NB4 (cell line): ENCODE measurements at regions not wholly inside any gene's neighbourhood (a gene's known extent, or its start where the extent isn't known, plus 50 kb on each side); places are given as distances from the start of the nearest gene placed in this dataset.

ENCODE experiments used
- DNase-seq: peaks from one replicate; pipeline ENCODE4 v3.0.0; 2010; ENCODE audit warnings: low read depth
- H3K4me3 ChIP-seq: one replicate; pipeline ENCODE4 v1.5.1; 2011; ENCODE audit warnings: mild to moderate bottlenecking, low read depth, low read length, moderate library complexity
- MYC ChIP-seq: IDR thresholded peaks from 2 replicates; pipeline ENCODE4 v1.6.1; 2011; ENCODE audit warnings: low read depth, low read length
- POLR2A ChIP-seq: IDR thresholded peaks from 2 replicates; pipeline ENCODE4 v1.6.1; 2011; ENCODE audit warnings: mild to moderate bottlenecking; ENCODE audit not compliant: insufficient read length; ENCODE audit errors: extremely low read depth
- TF ChIP-seq, protein P1 (sequence below): IDR thresholded peaks from 2 replicates; pipeline ENCODE4 v1.6.1; 2011; ENCODE audit warnings: low read depth, low read length
- TF ChIP-seq, protein P2 (sequence below): IDR thresholded peaks from one replicate; pipeline ENCODE4 v1.5.1; 2012; ENCODE audit warnings: low read depth, low read length

DNA sequence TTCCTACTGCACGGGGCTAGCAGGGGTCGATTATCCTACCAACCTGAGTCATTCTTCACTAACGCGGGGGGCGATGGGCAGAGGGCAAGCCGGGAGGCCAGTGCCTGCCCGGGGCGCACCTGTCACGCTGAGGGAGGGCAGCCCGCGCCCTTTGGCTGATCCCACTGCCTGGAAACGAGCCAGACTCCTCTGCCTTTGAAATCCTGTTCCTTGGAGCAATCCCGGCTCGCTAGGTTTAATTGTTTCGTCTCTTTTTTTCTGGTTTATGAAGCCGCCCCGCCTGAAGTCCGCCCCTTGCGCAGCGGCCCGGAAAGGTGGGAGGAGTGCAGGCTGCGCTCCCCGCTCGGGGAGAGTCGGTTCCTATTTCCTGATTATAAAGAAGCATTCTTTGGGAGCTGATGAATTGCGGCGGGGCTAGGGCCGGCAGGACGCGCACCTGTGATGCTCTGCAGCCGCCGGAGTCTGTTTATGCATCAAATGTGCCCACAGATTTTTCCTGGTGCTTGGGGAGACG, 484.2 kb downstream of the BCOR start:
- TF ChIP-seq POLR2A, result no peak
- TF ChIP-seq, protein P1, sequence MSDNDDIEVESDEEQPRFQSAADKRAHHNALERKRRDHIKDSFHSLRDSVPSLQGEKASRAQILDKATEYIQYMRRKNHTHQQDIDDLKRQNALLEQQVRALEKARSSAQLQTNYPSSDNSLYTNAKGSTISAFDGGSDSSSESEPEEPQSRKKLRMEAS, result no peak
- TF ChIP-seq, protein P2, sequence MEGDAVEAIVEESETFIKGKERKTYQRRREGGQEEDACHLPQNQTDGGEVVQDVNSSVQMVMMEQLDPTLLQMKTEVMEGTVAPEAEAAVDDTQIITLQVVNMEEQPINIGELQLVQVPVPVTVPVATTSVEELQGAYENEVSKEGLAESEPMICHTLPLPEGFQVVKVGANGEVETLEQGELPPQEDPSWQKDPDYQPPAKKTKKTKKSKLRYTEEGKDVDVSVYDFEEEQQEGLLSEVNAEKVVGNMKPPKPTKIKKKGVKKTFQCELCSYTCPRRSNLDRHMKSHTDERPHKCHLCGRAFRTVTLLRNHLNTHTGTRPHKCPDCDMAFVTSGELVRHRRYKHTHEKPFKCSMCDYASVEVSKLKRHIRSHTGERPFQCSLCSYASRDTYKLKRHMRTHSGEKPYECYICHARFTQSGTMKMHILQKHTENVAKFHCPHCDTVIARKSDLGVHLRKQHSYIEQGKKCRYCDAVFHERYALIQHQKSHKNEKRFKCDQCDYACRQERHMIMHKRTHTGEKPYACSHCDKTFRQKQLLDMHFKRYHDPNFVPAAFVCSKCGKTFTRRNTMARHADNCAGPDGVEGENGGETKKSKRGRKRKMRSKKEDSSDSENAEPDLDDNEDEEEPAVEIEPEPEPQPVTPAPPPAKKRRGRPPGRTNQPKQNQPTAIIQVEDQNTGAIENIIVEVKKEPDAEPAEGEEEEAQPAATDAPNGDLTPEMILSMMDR, result no peak
- no peak for TF ChIP-seq MYC
- no peak for DNase-seq
- no peak overlapping the region for H3K4me3 ChIP-seq

- TF ChIP-seq, protein P1, result no peak
- TF ChIP-seq, protein P2, result no peak
- TF ChIP-seq POLR2A (no peak), MYC (no peak)
- H3K4me3 ChIP-seq, result no peak overlapping the region
- DNase-seq, result no peak
These were observed 483.6 kb downstream of the BCOR start for GRCh38 chrX:39613997-39614679.

GRCh38 chrX:39614680-39614998, 483.1 kb downstream of the BCOR start:
- no peak overlapping the region for H3K4me3 ChIP-seq

DNA sequence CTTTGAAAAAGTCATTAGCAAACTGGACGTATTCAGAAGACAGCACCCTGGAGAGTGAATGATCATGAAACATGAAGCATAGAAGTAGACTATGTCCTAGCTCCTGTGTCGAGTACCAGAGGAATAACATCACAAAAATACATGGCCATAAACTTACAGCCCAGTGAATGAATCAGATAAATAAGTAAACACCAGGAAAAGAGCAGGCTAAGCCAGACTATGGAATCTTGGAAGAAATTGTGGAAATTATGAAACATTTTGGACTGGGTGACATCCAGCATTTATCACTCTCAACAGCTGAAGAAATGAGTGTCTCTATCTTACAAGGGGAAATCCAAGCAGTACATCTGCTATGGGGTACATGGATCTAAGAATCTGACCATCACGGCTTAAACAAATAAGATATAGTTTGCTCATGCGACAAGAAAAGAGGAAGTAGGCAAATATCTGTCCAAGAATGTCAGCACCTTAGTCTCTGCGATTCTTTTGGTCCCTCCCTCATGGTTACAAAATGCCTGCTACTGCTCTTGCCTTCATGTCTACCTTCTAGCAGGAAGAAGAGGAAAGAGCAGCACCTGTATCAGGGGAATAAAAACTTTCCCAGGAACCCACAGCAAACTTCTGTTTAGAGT, 481.5 kb downstream of the BCOR start:
- TF ChIP-seq, protein P2, result no peak
- no peak for TF ChIP-seq MYC
- TF ChIP-seq POLR2A, result no peak
- TF ChIP-seq, protein P1, result no peak
- H3K4me3 ChIP-seq, result no peak overlapping the region
- DNase-seq, result peak; percentile 18

More at GRCh38 chrX:39614680-39614998, 483.1 kb downstream of the BCOR start:
- TF ChIP-seq, protein P1, result no peak
- TF ChIP-seq, protein P2, result no peak
- TF ChIP-seq MYC (no peak), POLR2A (no peak)
- no peak for DNase-seq

GRCh38 chrX:39616731-39617130, 481.0 kb downstream of the BCOR start:
- TF ChIP-seq, protein P2, result no peak
- TF ChIP-seq, protein P1, result no peak
- TF ChIP-seq POLR2A (no peak), MYC (no peak)

More at GRCh38 chrX:39616731-39617130, 481.0 kb downstream of the BCOR start:
- no peak for DNase-seq
- no peak overlapping the region for H3K4me3 ChIP-seq
